Liver (tissue), 8 donors: ENCODE measurements at regions not wholly inside any gene's neighbourhood (a gene's known extent, or its start where the extent isn't known, plus 50 kb on each side); places are given as distances from the start of the nearest gene placed in this dataset.
"Not testable (repeated sequence)": the region's sequence is repeated elsewhere in the genome, so short reads cannot be mapped to it uniquely, and the experiment has no call there.

ENCODE experiments used
- DNase-seq: peaks from one replicate; pipeline ENCODE4 v3.0.0-alpha.2; 2017; ENCODE audit warnings: low spot score
- H3K27ac ChIP-seq, 2 donors: one replicate each; pipeline ENCODE4 v1.7.0; 2013; ENCODE audit warnings: inconsistent platforms in 2 of 2, low read length in 2 of 2, control low read depth in 1 of 2, low read depth in 1 of 2, mild to moderate bottlenecking in 1 of 2
- H3K27me3 ChIP-seq, 4 donors: one replicate each; pipeline versions ENCODE4 v1.6.1 to v1.7.0; 2013; ENCODE audit warnings: low read length in 3 of 4, inconsistent platforms in 1 of 4, mild to moderate bottlenecking in 1 of 4, moderate library complexity in 1 of 4; ENCODE audit not compliant: control insufficient read depth in 4 of 4, insufficient read depth in 4 of 4
- H3K36me3 ChIP-seq, 4 donors: one replicate each; pipeline versions ENCODE4 v1.6.1 to v1.7.0; 2013; ENCODE audit warnings: low read length in 3 of 4, mild to moderate bottlenecking in 3 of 4, low read depth in 1 of 4, moderate library complexity in 1 of 4; ENCODE audit not compliant: control insufficient read depth in 4 of 4, insufficient read depth in 3 of 4
- H3K4me1 ChIP-seq, 4 donors: one replicate each; pipeline versions ENCODE4 v1.6.1 to v1.7.0; 2013; ENCODE audit warnings: low read length in 3 of 4, mild to moderate bottlenecking in 3 of 4, moderate library complexity in 1 of 4; ENCODE audit not compliant: control insufficient read depth in 4 of 4, insufficient read depth in 4 of 4
- H3K4me3 ChIP-seq, 3 donors: one replicate each; pipeline versions ENCODE4 v1.6.1 to v1.7.0; 2013; ENCODE audit warnings: low read length in 3 of 3, control low read depth in 1 of 3, low read depth in 1 of 3, mild to moderate bottlenecking in 1 of 3
- H3K9ac ChIP-seq, 2 donors: one replicate each; pipeline ENCODE4 v1.7.0; 2013; ENCODE audit warnings: low read length in 2 of 2, mild to moderate bottlenecking in 2 of 2, moderate library complexity in 2 of 2, control low read depth in 1 of 2, low read depth in 1 of 2
- H3K9me3 ChIP-seq, 4 donors: one replicate each; pipeline versions ENCODE4 v1.6.1 to v1.7.0; 2013; ENCODE audit warnings: low read length in 3 of 4; ENCODE audit not compliant: control insufficient read depth in 4 of 4
- CTCF ChIP-seq: fragments of 150-350 bp; IDR thresholded peaks from 2 replicates; pipeline ENCODE4 v1.5.1; 2017; ENCODE audit warnings: improper control_type of control experiment, low read depth, low read length; ENCODE audit not compliant: missing input control
- EGR1 ChIP-seq, 2 donors: IDR thresholded peaks; 2 replicates each; pipeline ENCODE4 v1.6.1; 2016 to 2018; ENCODE audit warnings: antibody characterized with exemption in 2 of 2, low read depth in 2 of 2
- FOXA1 ChIP-seq: IDR thresholded peaks from 2 replicates; pipeline ENCODE4 v1.6.1; 2016; ENCODE audit warnings: antibody characterized with exemption
- FOXA2 ChIP-seq: IDR thresholded peaks from 2 replicates; pipeline ENCODE4 v1.6.1; 2016; ENCODE audit warnings: antibody characterized with exemption
- GABPA ChIP-seq, 2 donors: IDR thresholded peaks in 1 of 2; conservative IDR thresholded peaks in 1 of 2; 2 replicates each; pipeline ENCODE4 v1.6.1; 2016; ENCODE audit warnings: antibody characterized with exemption in 2 of 2, mild to moderate bottlenecking in 1 of 2, moderate library complexity in 1 of 2
- HNF4A ChIP-seq, 2 donors: conservative IDR thresholded peaks; 2 replicates each; pipeline ENCODE4 v1.6.1; 2016; ENCODE audit warnings: antibody characterized with exemption in 2 of 2, mild to moderate bottlenecking in 2 of 2
- HNF4G ChIP-seq: IDR thresholded peaks from 2 replicates; pipeline ENCODE4 v1.6.1; 2016; ENCODE audit warnings: antibody characterized with exemption
- JUND ChIP-seq, 2 donors: IDR thresholded peaks; 2 replicates each; pipeline ENCODE4 v1.6.1; 2016; ENCODE audit warnings: antibody characterized with exemption in 2 of 2
- MAX ChIP-seq: IDR thresholded peaks from 2 replicates; pipeline ENCODE4 v1.6.1; 2016; ENCODE audit warnings: antibody characterized with exemption
- RAD21 ChIP-seq, 2 donors: IDR thresholded peaks; 2 replicates each; pipeline ENCODE4 v1.6.1; 2016; ENCODE audit warnings: antibody characterized with exemption in 2 of 2, mild to moderate bottlenecking in 2 of 2
- RXRA ChIP-seq, 2 donors: IDR thresholded peaks; 2 replicates each; pipeline ENCODE4 v1.6.1; 2017 to 2018; ENCODE audit warnings: antibody characterized with exemption in 2 of 2, mild to moderate bottlenecking in 1 of 2
- SP1 ChIP-seq: IDR thresholded peaks from 2 replicates; pipeline ENCODE4 v1.6.1; 2018; ENCODE audit warnings: antibody characterized with exemption, mild to moderate bottlenecking
- TAF1 ChIP-seq: conservative IDR thresholded peaks from 2 replicates; pipeline ENCODE4 v1.6.1; 2016; ENCODE audit warnings: antibody characterized with exemption, mild to moderate bottlenecking
- YY1 ChIP-seq: IDR thresholded peaks from 2 replicates; pipeline ENCODE4 v1.6.1; 2016; ENCODE audit warnings: antibody characterized with exemption, mild to moderate bottlenecking
- WGBS: extraction: QIAGEN DNeasy Blood & Tissue Kit; methylation state at CpG from one replicate; pipeline ENCODE4 v1.1.7; 2013; 5-methylcytosine and 5-hydroxymethylcytosine counted together
- TF ChIP-seq, protein P1 (sequence below): IDR thresholded peaks from 2 replicates; pipeline ENCODE4 v1.6.1; 2016; ENCODE audit warnings: antibody characterized with exemption
- donor health status: healthy.
- donor health status: healthy.
- donor health status: healthy.
- donor health status: healthy.
- donor health status: healthy.

DNA sequence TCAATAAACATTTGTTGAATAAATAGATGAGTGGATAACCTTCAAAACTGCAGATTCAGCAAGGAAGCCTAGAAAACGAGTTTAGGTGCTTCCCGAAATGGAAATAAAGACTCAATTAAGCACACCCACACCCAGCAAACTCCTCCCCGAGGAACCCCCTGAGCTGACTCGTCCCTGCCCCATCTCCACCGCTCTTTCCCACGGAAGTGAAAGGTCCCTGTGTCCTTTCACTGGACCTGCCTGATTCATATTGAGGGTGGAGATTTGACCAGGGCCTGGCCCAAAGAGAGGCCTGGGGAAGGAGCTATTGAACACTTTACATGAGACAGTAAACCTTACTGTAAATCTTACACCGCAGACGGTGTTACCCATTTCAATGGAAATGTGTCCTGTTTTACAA lies 129.1 kb downstream of the CPZ start:
- H3K4me1 ChIP-seq: no peaks in the 10 kb centered on the region
- H3K9ac ChIP-seq: no peak overlapping the region
- no peak overlapping the region for H3K27ac ChIP-seq
- H3K9me3 ChIP-seq: peaks cover 0 to 2% (median 0%) of the 10 kb centered on the region in 4 donors
- peaks cover 0 to 3% (median 0%) of the 10 kb centered on the region in 4 donors for H3K27me3 ChIP-seq
- H3K4me3 ChIP-seq: no peak overlapping the region
- no peak for TF ChIP-seq TAF1
- no peak for TF ChIP-seq RAD21 (IDR thresholded peaks at IDR 0.05)
- no peak for TF ChIP-seq CTCF
- no peak for TF ChIP-seq MAX
- TF ChIP-seq EGR1 (IDR thresholded peaks at IDR 0.05; ENCODE audit: low read depth in 2 of 2): no peak
- no peak for TF ChIP-seq HNF4A (conservative IDR thresholded peaks at IDR 0.05)
- no peak for TF ChIP-seq FOXA2
- no peak for TF ChIP-seq GABPA (IDR thresholded peaks at IDR 0.05 in 1 of 2, conservative IDR thresholded peaks at IDR 0.05 in 1 of 2)
- TF ChIP-seq, protein P1, sequence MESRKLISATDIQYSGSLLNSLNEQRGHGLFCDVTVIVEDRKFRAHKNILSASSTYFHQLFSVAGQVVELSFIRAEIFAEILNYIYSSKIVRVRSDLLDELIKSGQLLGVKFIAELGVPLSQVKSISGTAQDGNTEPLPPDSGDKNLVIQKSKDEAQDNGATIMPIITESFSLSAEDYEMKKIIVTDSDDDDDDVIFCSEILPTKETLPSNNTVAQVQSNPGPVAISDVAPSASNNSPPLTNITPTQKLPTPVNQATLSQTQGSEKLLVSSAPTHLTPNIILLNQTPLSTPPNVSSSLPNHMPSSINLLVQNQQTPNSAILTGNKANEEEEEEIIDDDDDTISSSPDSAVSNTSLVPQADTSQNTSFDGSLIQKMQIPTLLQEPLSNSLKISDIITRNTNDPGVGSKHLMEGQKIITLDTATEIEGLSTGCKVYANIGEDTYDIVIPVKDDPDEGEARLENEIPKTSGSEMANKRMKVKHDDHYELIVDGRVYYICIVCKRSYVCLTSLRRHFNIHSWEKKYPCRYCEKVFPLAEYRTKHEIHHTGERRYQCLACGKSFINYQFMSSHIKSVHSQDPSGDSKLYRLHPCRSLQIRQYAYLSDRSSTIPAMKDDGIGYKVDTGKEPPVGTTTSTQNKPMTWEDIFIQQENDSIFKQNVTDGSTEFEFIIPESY: no peak
- TF ChIP-seq FOXA1: no peak
- TF ChIP-seq RXRA (IDR thresholded peaks at IDR 0.05): no peak
- no peak for TF ChIP-seq JUND (IDR thresholded peaks at IDR 0.05)
- TF ChIP-seq HNF4G: no peak
- no peaks in the 10 kb centered on the region for H3K36me3 ChIP-seq
- no peak for DNase-seq
- 74% methylated on average over 8 of the region's 8 CpGs for WGBS

DNA sequence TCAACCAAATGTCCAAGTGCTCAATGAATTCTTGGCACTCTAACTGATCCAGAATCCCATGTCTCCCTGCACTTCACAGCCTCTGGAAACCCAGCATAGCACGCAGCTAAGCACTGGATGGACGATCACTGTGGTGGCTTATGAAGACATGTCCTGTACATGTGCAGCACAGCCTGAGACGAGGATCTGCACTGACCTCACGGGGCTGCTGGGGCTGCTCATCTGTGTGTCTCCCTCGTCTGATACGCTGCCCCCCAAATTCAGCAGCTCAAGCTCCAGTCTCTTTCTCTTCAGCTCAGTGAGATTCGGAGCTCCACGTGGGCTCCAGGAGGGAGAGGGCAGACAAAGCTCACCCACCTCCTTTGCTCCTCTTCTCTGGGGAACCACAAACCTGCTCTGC lies 126.9 kb downstream of the CPZ start:
- Histone ChIP-seq H3K4me3 (no peak overlapping the region), H3K27me3 (peaks cover 0 to 3% (median 0%) of the 10 kb centered on the region in 4 donors), H3K36me3 (no peaks in the 10 kb centered on the region), H3K9ac (no peak overlapping the region), H3K27ac (no peak overlapping the region), H3K4me1 (no peaks in the 10 kb centered on the region), H3K9me3 (peaks cover 0 to 4% (median 1%) of the 10 kb centered on the region in 4 donors)
- DNase-seq: no peak
- 78% methylated on average over 8 of the region's 8 CpGs for WGBS
- TF ChIP-seq EGR1 (IDR thresholded peaks at IDR 0.05; ENCODE audit: low read depth in 2 of 2) (no peak), HNF4A (conservative IDR thresholded peaks at IDR 0.05) (no peak), RXRA (IDR thresholded peaks at IDR 0.05) (no peak), RAD21 (IDR thresholded peaks at IDR 0.05) (no peak), CTCF (no peak), MAX (no peak), FOXA2 (no peak), TAF1 (no peak), FOXA1 (no peak), YY1 (no peak), HNF4G (no peak), SP1 (no peak), GABPA (IDR thresholded peaks at IDR 0.05 in 1 of 2, conservative IDR thresholded peaks at IDR 0.05 in 1 of 2) (no peak)

- H3K9me3 ChIP-seq: peaks cover 2 to 11% (median 6%) of the 10 kb centered on the region in 4 donors
- 40% methylated on average over 2 of the region's 2 CpGs for WGBS
These were observed 124.9 kb downstream of the CPZ start for GRCh38 chr4:8717470-8717869.

More at GRCh38 chr4:8717470-8717869, 124.9 kb downstream of the CPZ start:
- H3K27ac ChIP-seq, H3K27me3 ChIP-seq, H3K36me3 ChIP-seq, DNase-seq, H3K4me3 ChIP-seq, H3K9ac ChIP-seq, H3K4me1 ChIP-seq: not testable (repeated sequence)
